ENCODE measurements at regions not wholly inside any gene's neighbourhood (a gene's known extent, or its start where the extent isn't known, plus 50 kb on each side); places are given as distances from the start of the nearest gene placed in this dataset.

GRCh38 chr5:27598576-27598975, 560.2 kb upstream of the CDH9 start:
- H3K4me3 ChIP-seq (ENCODE audit: control insufficient read depth, low read depth, low read length): no peak overlapping the region
- DNase-seq (ENCODE audit: low read depth): no peak
- no peak for TF ChIP-seq CTCF (IDR thresholded peaks at IDR 0.05; ENCODE audit: control insufficient read depth, insufficient read depth, low read depth, low read length, missing control alignments)

DNA sequence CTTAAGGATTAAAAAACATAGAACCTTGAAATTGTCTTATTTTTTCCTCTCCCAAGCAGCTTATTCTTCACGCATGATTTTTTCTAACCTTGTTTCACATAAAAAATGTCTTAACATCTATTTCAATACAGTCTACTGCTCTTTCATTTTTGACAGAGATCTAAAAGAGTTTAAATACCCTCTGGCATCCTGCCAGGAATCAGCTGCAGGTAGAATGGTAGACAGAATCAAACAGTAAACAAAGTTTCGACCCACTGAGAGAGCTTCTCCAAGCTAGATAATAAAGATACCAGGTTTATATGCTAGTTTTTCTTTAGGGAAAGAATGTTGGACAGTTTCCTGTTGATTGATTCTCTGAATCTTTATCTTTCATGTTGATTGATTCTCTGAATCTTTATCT, 555.8 kb upstream of the CDH9 start:
- no peak for TF ChIP-seq CTCF (IDR thresholded peaks at IDR 0.05; ENCODE audit: control insufficient read depth, insufficient read depth, low read depth, low read length, missing control alignments)

DNA sequence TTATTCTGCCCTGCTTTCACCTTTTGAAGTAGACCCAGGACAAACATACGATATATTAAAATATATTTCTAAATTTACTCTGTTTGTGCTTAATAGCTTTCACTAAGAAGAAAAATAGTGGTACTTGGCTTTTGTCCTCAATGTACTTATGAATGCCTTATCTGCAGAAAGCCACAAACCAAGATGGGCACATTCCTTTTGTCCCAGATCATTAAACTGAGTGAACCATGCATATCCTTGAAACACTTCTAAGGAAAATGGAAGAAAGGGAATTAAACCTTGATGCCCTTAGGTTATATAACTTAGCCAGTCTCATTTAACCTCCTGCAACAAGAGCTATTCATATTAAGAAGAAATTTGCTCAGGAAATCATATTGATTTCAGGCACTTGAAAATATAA, 553.8 kb upstream of the CDH9 start:
- no peak for DNase-seq (ENCODE audit: low read depth)
- no peak overlapping the region for H3K4me3 ChIP-seq (ENCODE audit: control insufficient read depth, low read depth, low read length)
- TF ChIP-seq CTCF (IDR thresholded peaks at IDR 0.05; ENCODE audit: control insufficient read depth, insufficient read depth, low read depth, low read length, missing control alignments): no peak

More for the DNA sequence above, 555.8 kb upstream of the CDH9 start:
- H3K4me3 ChIP-seq (ENCODE audit: control insufficient read depth, low read depth, low read length): no peak overlapping the region
- DNase-seq (ENCODE audit: low read depth): no peak

- DNase-seq (ENCODE audit: low read depth): no peak
- H3K4me3 ChIP-seq (ENCODE audit: control insufficient read depth, low read depth, low read length): no peak overlapping the region
- no peak for TF ChIP-seq CTCF (IDR thresholded peaks at IDR 0.05; ENCODE audit: control insufficient read depth, insufficient read depth, low read depth, low read length, missing control alignments)
Observed at GRCh38 chr5:27590503-27590902, 552.1 kb upstream of the CDH9 start.

DNA sequence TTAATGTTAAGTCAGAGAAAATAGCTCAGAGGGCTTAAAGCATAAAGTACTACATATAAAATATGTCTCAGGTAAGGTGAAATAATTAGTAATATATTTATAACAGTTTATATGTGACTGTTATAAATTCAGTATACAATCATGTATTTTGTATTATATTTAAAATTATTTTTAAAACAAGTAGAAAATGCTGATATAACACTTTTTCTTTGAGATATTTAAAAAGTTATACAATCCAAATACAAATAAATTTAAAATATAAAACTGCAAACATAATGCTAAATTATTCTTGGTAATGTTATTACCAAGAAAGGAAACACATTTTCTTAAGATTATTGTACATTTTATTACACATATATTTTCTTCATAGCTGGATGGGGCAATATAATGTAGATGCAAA, 539.9 kb upstream of the CDH9 start:
- no peak for DNase-seq (ENCODE audit: low read depth)
- no peak for TF ChIP-seq CTCF (IDR thresholded peaks at IDR 0.05; ENCODE audit: control insufficient read depth, insufficient read depth, low read depth, low read length, missing control alignments)

DNA sequence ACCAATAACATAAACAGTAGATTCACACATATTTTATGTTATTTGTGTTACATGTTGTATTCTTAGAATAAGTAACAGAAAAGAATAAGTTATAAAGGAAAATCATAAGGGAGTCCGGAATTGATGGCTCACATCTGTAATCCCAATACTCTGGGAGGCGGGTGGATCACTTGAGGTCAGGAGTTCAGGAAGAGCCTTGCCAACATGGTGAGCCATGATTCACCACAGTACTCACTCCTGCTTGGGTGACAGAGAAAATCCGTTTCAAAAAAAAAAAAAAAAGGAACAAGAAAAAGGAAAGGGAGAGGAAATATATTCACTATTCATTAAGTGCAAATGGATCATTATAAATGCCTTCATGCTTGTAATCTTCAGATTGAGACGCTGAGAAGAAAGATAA, 533.3 kb upstream of the CDH9 start:
- TF ChIP-seq CTCF (IDR thresholded peaks at IDR 0.05; ENCODE audit: control insufficient read depth, insufficient read depth, low read depth, low read length, missing control alignments): no peak
- no peak for DNase-seq (ENCODE audit: low read depth)

More for the DNA sequence above, 539.9 kb upstream of the CDH9 start:
- H3K4me3 ChIP-seq (ENCODE audit: control insufficient read depth, low read depth, low read length): no peak overlapping the region

GRCh38 chr5:27568811-27569210, 530.4 kb upstream of the CDH9 start:
- no peak for TF ChIP-seq CTCF (IDR thresholded peaks at IDR 0.05; ENCODE audit: control insufficient read depth, insufficient read depth, low read depth, low read length, missing control alignments)
- no peak for DNase-seq (ENCODE audit: low read depth)

More for the DNA sequence above, 533.3 kb upstream of the CDH9 start:
- no peak overlapping the region for H3K4me3 ChIP-seq (ENCODE audit: control insufficient read depth, low read depth, low read length)

More at GRCh38 chr5:27568811-27569210, 530.4 kb upstream of the CDH9 start:
- no peak overlapping the region for H3K4me3 ChIP-seq (ENCODE audit: control insufficient read depth, low read depth, low read length)

Measured in AG09309 (cell line).